PC-9 (cell line): ENCODE measurements at regions not wholly inside any gene's neighbourhood (a gene's known extent, or its start where the extent isn't known, plus 50 kb on each side); places are given as distances from the start of the nearest gene placed in this dataset.

Experiments used
- BruUV-seq: library from RNA; stranded (reverse); fragments of 400-500 nt; replicated peaks from 2 replicates; lab custom pipeline; 2021; lab: Mats Ljungman, UMichigan
- CTCF ChIA-PET: fragments of 300-600 bp; sonication (Branson Sonifier 250); formaldehyde crosslinking; loops from one replicate; lab custom pipeline; 2022; ENCODE audit warnings: antibody characterized with exemption; lab: Charles Lee
- POLR2A ChIA-PET: fragments of 300-600 bp; sonication (Branson Sonifier 250); formaldehyde crosslinking; loops from one replicate; lab custom pipeline; 2022; ENCODE audit warnings: antibody characterized with exemption; ENCODE audit not compliant: unreplicated experiment; lab: Charles Lee
- DNase-seq, 2 experiments: peaks; one replicate each; pipeline versions ENCODE4 v3.0.0 to v3.0.0-alpha.2; 2015 to 2022; ENCODE audit warnings: mixed read lengths in 1 of 2
- H2AFZ ChIP-seq: fragments of 200-600 bp; sonication (generic); 2 replicates; pipeline ENCODE4 v1.8.1; 2017; ENCODE audit warnings: antibody characterized with exemption
- H3F3A ChIP-seq: fragments of 200-600 bp; sonication (generic); 2 replicates; pipeline ENCODE4 v1.8.1; 2017; ENCODE audit warnings: antibody characterized with exemption, mild to moderate bottlenecking, low read depth; ENCODE audit not compliant: insufficient read depth
- H3K27ac ChIP-seq: fragments of 200-600 bp; sonication (generic); 2 replicates; pipeline ENCODE4 v1.6.1; 2016; ENCODE audit warnings: mixed run types
- H3K27me3 ChIP-seq: fragments of 200-600 bp; sonication (generic); 2 replicates; pipeline ENCODE4 v1.6.1; 2016; ENCODE audit warnings: low read depth, mixed run types; ENCODE audit not compliant: insufficient read depth
- H3K36me3 ChIP-seq: fragments of 200-600 bp; sonication (generic); 2 replicates; pipeline ENCODE4 v1.6.1; 2016; ENCODE audit warnings: low read depth, mixed run types
- H3K4me1 ChIP-seq: fragments of 200-600 bp; sonication (generic); replicated peaks from 2 replicates; pipeline ENCODE4 v1.6.1; 2016; ENCODE audit warnings: mixed run types; ENCODE audit not compliant: insufficient read depth
- H3K4me2 ChIP-seq: fragments of 200-600 bp; sonication (generic); 2 replicates; pipeline ENCODE4 v1.6.1; 2017; ENCODE audit warnings: mixed run types
- H3K4me3 ChIP-seq: fragments of 200-600 bp; sonication (generic); 2 replicates; pipeline ENCODE4 v1.6.1; 2016; ENCODE audit warnings: mixed run types
- H3K79me2 ChIP-seq: fragments of 200-600 bp; sonication (generic); 2 replicates; pipeline ENCODE4 v1.6.1; 2017; ENCODE audit warnings: low read depth, mixed run types
- H3K9me2 ChIP-seq: fragments of 200-600 bp; sonication (generic); 2 replicates; pipeline ENCODE4 v1.8.1; 2017; ENCODE audit warnings: mild to moderate bottlenecking; ENCODE audit not compliant: insufficient read depth
- H3K9me3 ChIP-seq: fragments of 200-600 bp; sonication (generic); 2 replicates; pipeline ENCODE4 v1.8.1; 2016; ENCODE audit warnings: low read depth; ENCODE audit not compliant: insufficient read depth
- H4K20me1 ChIP-seq: fragments of 200-600 bp; sonication (generic); 2 replicates; pipeline ENCODE4 v1.8.1; 2017; ENCODE audit not compliant: insufficient read depth
- EZH2 ChIP-seq: fragments of 200-600 bp; sonication (generic); IDR thresholded peaks from 2 replicates; pipeline ENCODE4 v1.8.0; 2017; ENCODE audit warnings: antibody characterized with exemption, low read depth
- intact Hi-C: fragments of 100-400 bp; cut with micrococcal nuclease; formaldehyde crosslinking; loops from one replicate; pipeline ENCODE4 v1.10.0; 2022; ENCODE audit not compliant: unreplicated experiment
- TF ChIP-seq, protein P1 (sequence below): fragments of 200-600 bp; sonication (generic); conservative IDR thresholded peaks from 2 replicates; pipeline ENCODE4 v1.6.1; 2017; ENCODE audit warnings: mixed run types, antibody characterized with exemption, mild to moderate bottlenecking, moderate library complexity

DNA sequence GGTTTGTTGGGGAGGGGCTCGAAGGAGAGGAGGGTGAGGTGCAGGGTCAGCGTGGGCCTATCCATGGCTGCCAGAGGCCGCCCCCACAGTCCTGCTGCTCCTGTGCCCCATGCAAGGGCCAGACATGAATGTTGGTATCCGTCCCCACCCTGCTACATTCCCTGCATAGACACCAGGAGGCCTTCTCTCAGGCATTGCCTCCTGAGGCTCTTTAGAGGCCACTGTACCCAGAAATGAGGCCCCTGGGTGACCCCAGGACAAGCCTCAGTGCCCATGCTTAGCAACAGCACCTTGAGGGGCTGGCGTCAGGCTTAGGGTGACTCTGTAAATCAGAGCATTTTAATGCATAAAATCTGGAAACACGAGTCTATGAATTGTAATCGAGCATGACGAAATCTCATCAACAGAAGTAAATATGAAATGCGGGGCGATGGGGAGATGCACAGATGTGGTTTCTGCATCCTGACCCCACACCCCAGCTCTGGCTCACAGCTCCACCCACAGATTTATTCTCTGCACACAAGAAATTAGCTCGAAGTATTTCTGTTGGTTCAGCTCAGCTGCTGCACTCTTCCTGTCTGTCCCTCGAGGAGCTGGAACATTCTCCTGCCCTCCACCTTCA, 124.0 kb upstream of the CSF3R start:
- no TSS peak for BruUV-seq
- Histone ChIP-seq H3K9me3 (no peaks in the 10 kb centered on the region), H3F3A (no peaks in the 10 kb centered on the region), H3K27me3 (peaks cover 36% of the 10 kb centered on the region), H4K20me1 (no peaks in the 10 kb centered on the region; the same call in 1 of the 2 replicates), H3K4me1 (no peaks in the 10 kb centered on the region), H3K4me2 (no peak overlapping the region), H3K27ac (no peak overlapping the region), H2AFZ (no peak overlapping the region), H3K4me3 (no peak overlapping the region), H3K9me2 (no peaks in the 10 kb centered on the region), H3K79me2 (no peaks in the 10 kb centered on the region), H3K36me3 (no peaks in the 10 kb centered on the region)
- TF ChIP-seq, protein P1, sequence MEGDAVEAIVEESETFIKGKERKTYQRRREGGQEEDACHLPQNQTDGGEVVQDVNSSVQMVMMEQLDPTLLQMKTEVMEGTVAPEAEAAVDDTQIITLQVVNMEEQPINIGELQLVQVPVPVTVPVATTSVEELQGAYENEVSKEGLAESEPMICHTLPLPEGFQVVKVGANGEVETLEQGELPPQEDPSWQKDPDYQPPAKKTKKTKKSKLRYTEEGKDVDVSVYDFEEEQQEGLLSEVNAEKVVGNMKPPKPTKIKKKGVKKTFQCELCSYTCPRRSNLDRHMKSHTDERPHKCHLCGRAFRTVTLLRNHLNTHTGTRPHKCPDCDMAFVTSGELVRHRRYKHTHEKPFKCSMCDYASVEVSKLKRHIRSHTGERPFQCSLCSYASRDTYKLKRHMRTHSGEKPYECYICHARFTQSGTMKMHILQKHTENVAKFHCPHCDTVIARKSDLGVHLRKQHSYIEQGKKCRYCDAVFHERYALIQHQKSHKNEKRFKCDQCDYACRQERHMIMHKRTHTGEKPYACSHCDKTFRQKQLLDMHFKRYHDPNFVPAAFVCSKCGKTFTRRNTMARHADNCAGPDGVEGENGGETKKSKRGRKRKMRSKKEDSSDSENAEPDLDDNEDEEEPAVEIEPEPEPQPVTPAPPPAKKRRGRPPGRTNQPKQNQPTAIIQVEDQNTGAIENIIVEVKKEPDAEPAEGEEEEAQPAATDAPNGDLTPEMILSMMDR = no peak
- TF ChIP-seq EZH2 = no peak
- no peak for DNase-seq
- POLR2A ChIA-PET = interaction anchor here (0.6 kb wide), 1 partner anchor 220 kb away, joined by 4 read pairs; no protein-coding TSS in a partner anchor
- CTCF ChIA-PET = no interaction called here
- intact Hi-C loops = no loop called here

DNA sequence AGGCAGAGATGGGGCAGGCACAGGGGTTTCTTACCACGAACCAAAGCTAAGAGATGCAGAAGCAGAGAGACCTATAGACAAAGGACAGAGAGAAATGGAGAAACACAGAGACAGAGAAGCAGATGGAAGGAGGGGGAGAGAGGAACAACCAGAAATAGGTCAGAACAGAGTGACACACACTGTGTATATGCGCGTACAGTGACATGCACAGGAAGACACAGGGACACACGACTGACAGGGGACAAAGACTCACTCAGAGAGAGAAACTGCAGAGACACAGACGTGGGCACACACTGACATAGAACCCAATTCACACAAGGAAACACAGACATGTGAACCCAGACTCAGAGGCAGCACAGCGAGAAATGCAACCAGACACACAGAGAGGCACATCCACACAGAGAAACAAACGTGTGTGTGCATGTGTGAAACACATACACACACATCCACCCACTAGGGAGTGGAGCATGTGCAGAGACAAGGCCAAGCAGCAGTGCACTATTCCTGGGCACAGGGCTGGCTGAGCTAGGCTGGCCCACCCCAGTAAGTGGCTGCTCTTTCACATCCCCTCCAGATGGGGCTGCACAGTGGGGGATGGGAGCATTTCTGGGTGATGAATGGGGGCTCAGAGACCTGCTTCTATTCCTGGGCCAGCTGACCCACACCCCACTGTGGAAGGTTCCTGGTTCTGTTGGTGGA, 123.4 kb upstream of the CSF3R start:
- H3K79me2 ChIP-seq = no peaks in the 10 kb centered on the region
- H3K4me1 ChIP-seq = no peaks in the 10 kb centered on the region
- H3K4me3 ChIP-seq = no peak overlapping the region
- H3K9me3 ChIP-seq = no peaks in the 10 kb centered on the region
- CTCF ChIA-PET = no interaction called here
- H3K4me2 ChIP-seq = no peak overlapping the region
- no peak for TF ChIP-seq EZH2
- TF ChIP-seq, protein P1 = no peak
- H3K27ac ChIP-seq = no peak overlapping the region
- peaks cover 35% of the 10 kb centered on the region for H3K27me3 ChIP-seq
- no peaks in the 10 kb centered on the region; the same call in 1 of the 2 replicates for H4K20me1 ChIP-seq
- H3F3A ChIP-seq = no peaks in the 10 kb centered on the region
- H3K9me2 ChIP-seq = no peaks in the 10 kb centered on the region
- BruUV-seq = no TSS peak
- no peak for DNase-seq
- H3K36me3 ChIP-seq = no peaks in the 10 kb centered on the region
- POLR2A ChIA-PET = no interaction called here
- H2AFZ ChIP-seq = no peak overlapping the region
- intact Hi-C loops = no loop called here

- no peak for DNase-seq
- no peaks in the 10 kb centered on the region; the same call in 1 of the 2 replicates for H4K20me1 ChIP-seq
- no peaks in the 10 kb centered on the region for H3F3A ChIP-seq
- ChIA-PET POLR2A (no interaction called here), CTCF (no interaction called here)
- H3K9me3 ChIP-seq = no peaks in the 10 kb centered on the region
- intact Hi-C loops = no loop called here
- no peak overlapping the region for H2AFZ ChIP-seq
- no peaks in the 10 kb centered on the region for H3K9me2 ChIP-seq
- H3K4me2 ChIP-seq = no peak overlapping the region
- no TSS peak for BruUV-seq
- H3K27ac ChIP-seq = no peak overlapping the region
- peaks cover 53% of the 10 kb centered on the region for H3K27me3 ChIP-seq
- no peaks in the 10 kb centered on the region for H3K79me2 ChIP-seq
- no peak for TF ChIP-seq EZH2
- TF ChIP-seq, protein P1 = no peak
- no peak overlapping the region for H3K4me3 ChIP-seq
- H3K36me3 ChIP-seq = no peaks in the 10 kb centered on the region
- no peaks in the 10 kb centered on the region for H3K4me1 ChIP-seq
Observed at GRCh38 chr1:36603461-36603860, 120.7 kb upstream of the CSF3R start.
